Lower leg skin (tissue), 3 donors: ENCODE measurements at regions not wholly inside any gene's neighbourhood (a gene's known extent, or its start where the extent isn't known, plus 50 kb on each side); places are given as distances from the start of the nearest gene placed in this dataset.

Source experiments
- POLR2A ChIP-seq, 2 donors: fragments of 450-650 bp; IDR thresholded peaks; one replicate each; pipeline ENCODE4 v1.6.1; 2016 to 2017; ENCODE audit warnings: antibody characterized with exemption in 2 of 2, mild to moderate bottlenecking in 1 of 2, moderate library complexity in 1 of 2
- TF ChIP-seq, protein P1 (sequence below), 3 donors: fragments of 450-650 bp; IDR thresholded peaks; one replicate each; pipeline ENCODE4 v1.5.1; 2016; ENCODE audit warnings: antibody characterized with exemption in 3 of 3, mild to moderate bottlenecking in 3 of 3, moderate library complexity in 2 of 3

DNA sequence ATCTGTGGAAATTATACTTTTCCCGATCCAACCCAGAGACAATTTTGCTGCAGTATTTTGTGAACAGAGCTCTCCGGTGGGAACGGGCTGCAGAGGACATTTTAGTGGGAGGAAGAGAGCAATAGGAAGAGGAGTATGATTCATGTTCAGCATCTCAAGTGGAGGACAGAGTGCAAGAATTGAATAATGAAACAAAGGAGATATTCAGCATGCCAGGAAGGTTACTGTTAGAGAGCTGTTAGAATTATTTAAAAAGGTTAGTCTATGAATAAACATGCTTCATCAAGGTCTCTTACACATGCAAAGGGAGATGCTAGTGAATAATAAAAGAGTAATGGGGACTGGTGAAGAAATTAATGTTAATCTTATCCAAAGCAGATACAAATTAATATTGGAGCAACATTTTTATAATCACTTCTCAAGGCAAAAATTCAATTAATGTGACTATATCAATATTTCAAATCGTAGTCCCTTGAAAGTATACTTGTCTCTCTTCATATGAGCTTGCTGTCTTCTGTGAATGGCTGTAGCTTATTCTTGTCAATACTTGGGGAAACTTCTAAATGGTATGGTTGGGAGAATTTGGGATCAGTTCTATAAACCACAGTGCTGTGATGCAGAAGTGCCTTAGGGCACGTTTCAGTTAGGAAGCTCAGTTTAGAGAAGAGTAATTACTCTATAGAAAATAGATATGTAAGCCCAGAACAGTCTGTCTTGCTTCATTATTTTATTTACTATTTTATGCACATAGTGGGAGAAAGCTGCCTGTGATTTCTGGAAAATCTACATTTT lies 1165.8 kb downstream of the OLFM4 start:
- TF ChIP-seq, protein P1, sequence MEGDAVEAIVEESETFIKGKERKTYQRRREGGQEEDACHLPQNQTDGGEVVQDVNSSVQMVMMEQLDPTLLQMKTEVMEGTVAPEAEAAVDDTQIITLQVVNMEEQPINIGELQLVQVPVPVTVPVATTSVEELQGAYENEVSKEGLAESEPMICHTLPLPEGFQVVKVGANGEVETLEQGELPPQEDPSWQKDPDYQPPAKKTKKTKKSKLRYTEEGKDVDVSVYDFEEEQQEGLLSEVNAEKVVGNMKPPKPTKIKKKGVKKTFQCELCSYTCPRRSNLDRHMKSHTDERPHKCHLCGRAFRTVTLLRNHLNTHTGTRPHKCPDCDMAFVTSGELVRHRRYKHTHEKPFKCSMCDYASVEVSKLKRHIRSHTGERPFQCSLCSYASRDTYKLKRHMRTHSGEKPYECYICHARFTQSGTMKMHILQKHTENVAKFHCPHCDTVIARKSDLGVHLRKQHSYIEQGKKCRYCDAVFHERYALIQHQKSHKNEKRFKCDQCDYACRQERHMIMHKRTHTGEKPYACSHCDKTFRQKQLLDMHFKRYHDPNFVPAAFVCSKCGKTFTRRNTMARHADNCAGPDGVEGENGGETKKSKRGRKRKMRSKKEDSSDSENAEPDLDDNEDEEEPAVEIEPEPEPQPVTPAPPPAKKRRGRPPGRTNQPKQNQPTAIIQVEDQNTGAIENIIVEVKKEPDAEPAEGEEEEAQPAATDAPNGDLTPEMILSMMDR (IDR thresholded peaks at IDR 0.05), result no peak
- no peak for TF ChIP-seq POLR2A (IDR thresholded peaks at IDR 0.05)
